GM19239 (cell line): ENCODE measurements at regions not wholly inside any gene's neighbourhood (a gene's known extent, or its start where the extent isn't known, plus 50 kb on each side); places are given as distances from the start of the nearest gene placed in this dataset.

Experiments used
- DNase-seq: peaks from one replicate; pipeline ENCODE4 v3.0.0; 2011; ENCODE audit warnings: low spot score; ENCODE audit not compliant: insufficient read length
- FAIRE-seq: peaks from 2 replicates; lab custom pipeline; 2011; peaks lifted over from hg19 to GRCh38; lab: Jason Lieb, UNC

GRCh38 chr11:112507281-112507680, 246.6 kb upstream of the PLET1 start:
- no peak for FAIRE-seq

DNA sequence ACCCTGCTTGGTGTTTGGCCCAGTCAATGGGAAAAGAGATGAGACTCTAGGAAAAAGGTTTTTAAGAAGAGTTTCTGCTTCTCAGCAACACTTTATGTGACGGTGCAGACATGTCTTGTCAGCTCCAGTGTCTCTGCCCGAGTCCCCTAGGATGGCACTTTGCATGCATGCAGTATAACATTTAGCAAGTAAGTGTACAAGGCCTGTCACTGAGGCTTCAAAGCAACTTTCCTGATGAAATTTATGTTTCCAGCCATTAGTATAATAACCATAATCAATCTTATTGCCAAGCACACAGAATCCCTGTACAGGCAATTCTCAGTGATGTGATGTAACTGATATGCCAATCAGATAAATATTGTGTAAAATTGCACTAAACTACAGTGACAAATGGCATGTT, 248.1 kb upstream of the PLET1 start:
- FAIRE-seq: no peak
- DNase-seq: no peak

More at GRCh38 chr11:112507281-112507680, 246.6 kb upstream of the PLET1 start:
- DNase-seq: no peak

DNA sequence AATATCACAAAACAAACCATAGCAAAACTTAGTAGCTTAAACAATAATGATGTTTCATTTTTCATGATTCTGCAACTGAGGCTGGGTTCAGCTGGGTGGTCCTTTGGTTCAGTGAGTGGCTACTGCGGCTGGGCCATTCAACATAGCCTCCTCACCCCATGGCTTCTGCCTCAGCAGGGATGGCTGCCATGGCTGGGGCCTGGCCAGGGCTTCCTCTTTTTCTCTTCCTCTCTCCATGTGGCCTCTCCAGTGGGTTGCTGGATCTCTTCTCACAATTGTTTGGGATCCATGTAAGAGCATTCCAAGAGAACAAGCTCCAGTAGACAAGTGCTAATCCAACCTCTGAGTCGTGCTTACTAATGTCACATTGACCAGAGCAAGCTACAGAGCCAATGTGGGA, 248.6 kb upstream of the PLET1 start:
- DNase-seq (no peak), FAIRE-seq (no peak)

- FAIRE-seq: no peak
- no peak for DNase-seq
Measured at GRCh38 chr11:112511271-112511670, 250.6 kb upstream of the PLET1 start.

DNA sequence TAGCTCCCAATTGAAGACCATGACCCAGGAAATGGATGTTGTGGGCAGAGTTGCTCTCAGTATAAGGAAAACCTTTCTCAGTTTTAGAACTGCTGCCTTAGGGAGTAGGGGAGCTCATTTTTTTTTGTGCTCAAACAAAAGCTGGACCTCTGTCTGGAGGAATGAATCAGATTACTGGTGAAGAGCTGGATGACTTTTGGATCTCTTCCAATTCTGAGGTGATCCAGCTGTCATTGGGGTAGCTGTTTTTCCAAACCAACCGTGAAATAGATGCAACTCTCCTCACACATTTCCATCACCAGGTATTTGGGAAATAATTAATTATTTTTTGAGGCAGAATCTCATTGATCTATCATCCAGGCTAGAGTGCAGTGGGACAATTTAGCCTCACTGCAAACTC, 251.3 kb upstream of the PLET1 start:
- FAIRE-seq (no peak), DNase-seq (no peak)

- no peak for FAIRE-seq
Measured at GRCh38 chr11:112513417-112513816, 252.8 kb upstream of the PLET1 start.

DNA sequence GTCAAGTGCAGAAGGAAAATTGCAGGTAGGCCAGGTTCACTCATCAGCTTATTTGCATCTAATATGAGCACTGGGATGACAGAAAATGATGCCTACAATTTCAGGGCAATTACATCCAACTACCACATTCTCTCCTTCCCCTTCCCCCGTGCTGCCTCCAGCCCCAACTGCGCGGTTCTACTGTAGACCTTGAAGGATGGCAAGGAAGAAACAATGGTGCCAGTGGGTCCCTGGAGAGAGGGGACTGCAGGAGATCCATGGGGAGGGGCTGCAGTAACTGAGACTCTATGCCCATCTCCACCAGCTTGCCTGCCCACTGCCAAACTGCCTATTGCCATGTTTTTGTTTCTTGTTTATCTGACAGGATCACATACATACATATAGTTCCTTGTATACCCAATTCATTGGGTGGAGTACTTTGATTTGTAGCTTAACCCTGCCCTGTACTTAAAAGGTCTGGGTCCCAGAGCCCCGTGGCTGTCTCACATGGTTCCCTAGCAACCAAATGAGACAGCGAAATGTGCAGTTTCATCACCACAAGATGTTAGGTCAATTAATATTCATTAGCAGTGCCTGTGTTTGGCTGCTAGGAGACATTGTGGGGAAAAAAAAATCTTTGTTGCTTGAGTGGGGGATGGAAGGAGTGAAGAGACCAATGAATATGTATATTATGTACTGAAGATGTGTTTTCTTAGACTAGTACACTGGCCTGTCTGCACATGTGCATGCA, 253.5 kb upstream of the PLET1 start:
- DNase-seq: no peak
- FAIRE-seq: no peak

More at GRCh38 chr11:112513417-112513816, 252.8 kb upstream of the PLET1 start:
- DNase-seq: no peak

GRCh38 chr11:112516261-112516660, 255.6 kb upstream of the PLET1 start:
- DNase-seq: no peak
- no peak for FAIRE-seq

DNA sequence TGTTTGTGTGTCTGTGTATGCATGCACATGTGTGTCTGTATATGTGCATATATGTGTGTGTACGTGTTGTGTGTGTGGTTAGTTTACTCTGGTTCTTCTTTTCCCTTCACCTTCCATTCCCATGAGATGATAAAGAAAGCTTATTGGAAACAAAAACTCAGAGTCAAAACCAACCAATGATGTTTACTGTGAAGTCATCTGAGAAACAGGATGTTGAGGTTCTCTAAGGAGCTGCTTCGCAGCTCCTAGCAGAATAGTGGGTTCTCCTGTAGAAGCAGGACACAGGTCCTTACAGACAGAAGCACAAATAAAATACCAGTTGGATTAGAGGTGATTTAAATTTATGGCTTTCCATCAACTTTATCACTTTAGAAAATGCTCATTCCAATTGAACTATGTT, 256.1 kb upstream of the PLET1 start:
- no peak for DNase-seq
- FAIRE-seq: no peak

DNA sequence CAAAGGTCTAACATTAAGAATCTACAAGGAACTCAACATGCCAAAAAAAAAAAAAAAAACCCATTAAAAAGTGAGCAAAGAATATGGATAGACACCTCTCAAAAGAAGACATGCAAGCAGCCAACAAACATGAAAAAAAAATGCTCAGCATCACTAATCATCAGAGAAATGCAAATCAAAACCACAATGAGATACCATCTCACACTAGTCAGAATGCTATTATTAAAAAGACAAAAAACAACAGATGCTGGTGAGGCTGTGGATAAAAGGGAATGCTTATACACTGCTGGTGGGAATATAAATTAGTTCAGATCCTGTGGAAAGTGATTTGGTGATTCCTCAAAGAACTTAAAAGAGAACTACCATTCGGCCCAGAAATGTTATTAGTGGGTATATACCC, 257.7 kb upstream of the PLET1 start:
- DNase-seq: no peak
- FAIRE-seq: no peak

- FAIRE-seq: no peak
Measured at GRCh38 chr11:112519751-112520150, 259.1 kb upstream of the PLET1 start.

GRCh38 chr11:112520354-112520753, 259.7 kb upstream of the PLET1 start:
- DNase-seq: no peak

More at GRCh38 chr11:112519751-112520150, 259.1 kb upstream of the PLET1 start:
- DNase-seq: no peak

GRCh38 chr11:112522536-112522935, 261.9 kb upstream of the PLET1 start:
- no peak for FAIRE-seq
- DNase-seq: no peak

More at GRCh38 chr11:112520354-112520753, 259.7 kb upstream of the PLET1 start:
- FAIRE-seq: no peak

DNA sequence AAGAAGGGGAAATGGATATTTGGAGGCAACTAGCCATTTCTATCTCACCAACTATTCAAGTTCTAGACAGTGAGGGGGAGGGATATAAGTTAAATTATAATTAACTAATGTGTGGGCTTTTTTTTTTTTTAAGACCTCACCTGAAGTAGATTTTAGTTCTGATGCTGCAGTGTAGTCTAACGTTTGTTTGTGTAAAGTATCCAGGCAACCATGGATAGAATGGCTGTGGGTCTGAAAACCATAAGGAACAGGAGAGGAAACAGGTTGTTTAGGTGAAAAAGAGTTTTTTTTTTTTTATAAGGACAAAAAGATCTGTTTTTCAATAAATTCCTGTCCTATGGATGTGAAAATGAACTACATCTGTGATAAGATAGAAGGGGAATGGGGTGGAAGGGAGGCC, 262.4 kb upstream of the PLET1 start:
- DNase-seq: no peak
- FAIRE-seq: no peak

DNA sequence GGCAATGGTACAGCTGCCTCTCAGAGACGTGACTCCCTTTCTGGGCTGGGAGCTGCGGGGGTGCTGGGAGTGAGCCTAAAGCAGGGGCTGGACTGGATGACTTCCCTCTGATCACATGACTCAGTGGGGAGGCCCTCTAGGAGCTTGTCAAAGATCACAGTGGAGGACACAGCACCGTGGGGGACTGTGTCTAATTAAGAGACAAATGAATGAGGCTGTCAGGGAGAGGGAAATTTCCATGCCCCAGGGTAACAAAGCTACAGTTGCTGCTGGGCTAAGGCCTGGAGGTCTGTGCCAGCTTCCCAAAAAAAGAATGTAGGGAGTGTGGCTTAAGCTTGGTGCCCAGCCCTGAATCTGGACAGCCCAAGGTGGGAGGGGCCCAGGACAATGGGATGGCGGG, 262.8 kb upstream of the PLET1 start:
- DNase-seq (no peak), FAIRE-seq (no peak)

GRCh38 chr11:112523951-112524350, 263.3 kb upstream of the PLET1 start:
- FAIRE-seq: no peak
- DNase-seq: no peak

DNA sequence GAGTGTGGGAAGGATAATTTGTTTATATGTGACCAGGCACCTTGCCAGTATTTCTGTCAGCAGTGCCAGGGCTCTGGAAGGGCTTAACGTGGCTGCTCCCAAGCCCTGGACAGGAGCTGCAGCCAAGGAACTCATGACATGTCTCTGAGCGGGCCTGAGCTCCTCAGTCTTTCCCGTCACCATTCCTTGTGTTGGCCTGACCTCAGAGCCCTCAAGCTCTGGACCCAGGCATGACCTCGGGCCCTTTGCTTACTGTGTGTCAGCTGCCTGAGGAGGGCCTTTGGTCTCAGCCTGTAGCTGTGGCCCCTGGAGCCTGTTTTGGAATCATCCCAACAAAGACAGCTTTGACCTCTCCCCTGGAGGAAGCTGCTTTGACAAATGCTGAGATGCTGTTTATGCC, 264.1 kb upstream of the PLET1 start:
- DNase-seq: no peak
- FAIRE-seq: no peak

GRCh38 chr11:112525270-112525669, 264.6 kb upstream of the PLET1 start:
- FAIRE-seq (no peak), DNase-seq (no peak)

GRCh38 chr11:112525844-112526590, 265.4 kb upstream of the PLET1 start:
- FAIRE-seq (no peak), DNase-seq (no peak)

GRCh38 chr11:112526699-112527416, 266.2 kb upstream of the PLET1 start:
- FAIRE-seq (no peak), DNase-seq (no peak)

- FAIRE-seq (no peak), DNase-seq (no peak)
Measured at GRCh38 chr11:112529071-112529470, 268.4 kb upstream of the PLET1 start.
